Left ventricle myocardium inferior (tissue), 1 donor: ENCODE measurements at regions not wholly inside any gene's neighbourhood (a gene's known extent, or its start where the extent isn't known, plus 50 kb on each side); places are given as distances from the start of the nearest gene placed in this dataset.

Source experiments
- DNase-seq: peaks from one replicate; pipeline ENCODE4 v3.0.0-alpha.2; 2020
- H3K27ac ChIP-seq: fragments of 200-600 bp; replicated peaks from 2 replicates; pipeline ENCODE4 v1.8.0; 2021
- H3K27me3 ChIP-seq: fragments of 200-600 bp; 2 replicates; pipeline ENCODE4 v1.8.0; 2021; ENCODE audit warnings: low read depth
- H3K36me3 ChIP-seq: fragments of 200-600 bp; 2 replicates; pipeline ENCODE4 v1.8.0; 2021
- H3K4me1 ChIP-seq: fragments of 200-600 bp; 2 replicates; pipeline ENCODE4 v1.8.0; 2021
- H3K4me3 ChIP-seq: fragments of 200-600 bp; 2 replicates; pipeline ENCODE4 v1.8.0; 2021; ENCODE audit warnings: mild to moderate bottlenecking, moderate library complexity
- H3K9me3 ChIP-seq: fragments of 200-600 bp; replicated peaks from 2 replicates; pipeline ENCODE4 v1.8.0; 2021
- intact Hi-C: fragments of 100-400 bp; cut with micrococcal nuclease; formaldehyde crosslinking; loops from one replicate; pipeline ENCODE4 v1.11.0; 2022
- TF ChIP-seq, protein P1 (sequence below): fragments of 200-600 bp; IDR thresholded peaks from 2 replicates; pipeline ENCODE4 v1.8.0; 2021; ENCODE audit warnings: antibody characterized with exemption, mild to moderate bottlenecking, borderline replicate concordance
- donor health status: DM: no; HTN: yes; CAD: no; lungs with severe emphysema.

DNA sequence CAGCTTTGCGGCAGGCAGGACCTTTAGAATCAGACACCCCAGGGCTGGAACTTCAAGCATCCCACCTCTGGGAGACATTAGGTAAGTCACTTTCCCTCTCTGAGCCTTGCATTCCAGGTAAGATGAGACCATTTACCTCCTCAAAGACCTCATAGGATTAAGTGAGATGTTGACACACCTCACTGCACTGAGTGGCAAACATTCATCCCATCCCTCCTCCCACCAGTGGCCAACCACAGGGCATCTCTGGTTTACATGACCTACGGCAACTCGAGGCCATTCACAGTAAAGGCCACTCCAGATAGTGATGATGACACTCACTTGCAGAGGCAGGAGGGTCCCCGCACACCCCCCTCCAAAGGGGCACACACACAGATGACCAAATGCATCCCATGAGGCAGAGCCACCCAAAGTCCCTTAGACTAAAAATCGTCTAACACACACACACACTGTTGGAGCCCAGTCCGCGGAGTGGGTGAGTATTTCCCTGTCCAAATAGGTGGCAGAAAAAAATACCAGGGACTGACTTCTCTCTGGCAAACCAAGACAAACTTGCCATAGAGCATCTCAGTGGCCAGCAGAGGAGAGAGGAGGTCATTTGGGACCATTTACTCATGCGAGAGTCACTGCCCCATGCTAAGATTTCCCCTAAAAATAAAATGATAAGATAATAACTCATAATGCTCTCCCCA lies 454.9 kb downstream of the SOX9 start:
- Histone ChIP-seq H3K27me3 (peaks cover 99% of the 10 kb centered on the region), H3K4me1 (no peaks in the 10 kb centered on the region), H3K4me3 (no peak overlapping the region), H3K36me3 (no peaks in the 10 kb centered on the region), H3K9me3 (no peaks in the 10 kb centered on the region), H3K27ac (no peak overlapping the region)
- DNase-seq: no peak
- TF ChIP-seq, protein P1, sequence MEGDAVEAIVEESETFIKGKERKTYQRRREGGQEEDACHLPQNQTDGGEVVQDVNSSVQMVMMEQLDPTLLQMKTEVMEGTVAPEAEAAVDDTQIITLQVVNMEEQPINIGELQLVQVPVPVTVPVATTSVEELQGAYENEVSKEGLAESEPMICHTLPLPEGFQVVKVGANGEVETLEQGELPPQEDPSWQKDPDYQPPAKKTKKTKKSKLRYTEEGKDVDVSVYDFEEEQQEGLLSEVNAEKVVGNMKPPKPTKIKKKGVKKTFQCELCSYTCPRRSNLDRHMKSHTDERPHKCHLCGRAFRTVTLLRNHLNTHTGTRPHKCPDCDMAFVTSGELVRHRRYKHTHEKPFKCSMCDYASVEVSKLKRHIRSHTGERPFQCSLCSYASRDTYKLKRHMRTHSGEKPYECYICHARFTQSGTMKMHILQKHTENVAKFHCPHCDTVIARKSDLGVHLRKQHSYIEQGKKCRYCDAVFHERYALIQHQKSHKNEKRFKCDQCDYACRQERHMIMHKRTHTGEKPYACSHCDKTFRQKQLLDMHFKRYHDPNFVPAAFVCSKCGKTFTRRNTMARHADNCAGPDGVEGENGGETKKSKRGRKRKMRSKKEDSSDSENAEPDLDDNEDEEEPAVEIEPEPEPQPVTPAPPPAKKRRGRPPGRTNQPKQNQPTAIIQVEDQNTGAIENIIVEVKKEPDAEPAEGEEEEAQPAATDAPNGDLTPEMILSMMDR: no peak
- intact Hi-C loops: no loop called here

- Histone ChIP-seq H3K36me3 (no peaks in the 10 kb centered on the region), H3K9me3 (no peaks in the 10 kb centered on the region), H3K27ac (no peak overlapping the region), H3K27me3 (peaks cover 98% of the 10 kb centered on the region), H3K4me1 (no peaks in the 10 kb centered on the region), H3K4me3 (no peak overlapping the region)
- DNase-seq: no peak
- TF ChIP-seq, protein P1: no peak
- intact Hi-C loops: no loop called here
Measured at GRCh38 chr17:72576289-72576759, 455.5 kb downstream of the SOX9 start.

- no peak overlapping the region for H3K27ac ChIP-seq
- no peaks in the 10 kb centered on the region for H3K9me3 ChIP-seq
- no peak overlapping the region for H3K4me3 ChIP-seq
- H3K4me1 ChIP-seq: no peaks in the 10 kb centered on the region
- DNase-seq: no peak
- no peaks in the 10 kb centered on the region for H3K36me3 ChIP-seq
- TF ChIP-seq, protein P1: no peak
- intact Hi-C loops: no loop called here
- peaks cover 87% of the 10 kb centered on the region for H3K27me3 ChIP-seq
Measured at GRCh38 chr17:72578817-72579470, 458.1 kb downstream of the SOX9 start.

GRCh38 chr17:72579990-72580320 lies 459.1 kb downstream of the SOX9 start:
- Histone ChIP-seq H3K4me1 (no peaks in the 10 kb centered on the region), H3K27ac (no peak overlapping the region), H3K27me3 (peaks cover 77% of the 10 kb centered on the region), H3K4me3 (no peak overlapping the region), H3K9me3 (no peaks in the 10 kb centered on the region), H3K36me3 (no peaks in the 10 kb centered on the region)
- DNase-seq: no peak
- TF ChIP-seq, protein P1: no peak
- intact Hi-C loops: no loop called here

DNA sequence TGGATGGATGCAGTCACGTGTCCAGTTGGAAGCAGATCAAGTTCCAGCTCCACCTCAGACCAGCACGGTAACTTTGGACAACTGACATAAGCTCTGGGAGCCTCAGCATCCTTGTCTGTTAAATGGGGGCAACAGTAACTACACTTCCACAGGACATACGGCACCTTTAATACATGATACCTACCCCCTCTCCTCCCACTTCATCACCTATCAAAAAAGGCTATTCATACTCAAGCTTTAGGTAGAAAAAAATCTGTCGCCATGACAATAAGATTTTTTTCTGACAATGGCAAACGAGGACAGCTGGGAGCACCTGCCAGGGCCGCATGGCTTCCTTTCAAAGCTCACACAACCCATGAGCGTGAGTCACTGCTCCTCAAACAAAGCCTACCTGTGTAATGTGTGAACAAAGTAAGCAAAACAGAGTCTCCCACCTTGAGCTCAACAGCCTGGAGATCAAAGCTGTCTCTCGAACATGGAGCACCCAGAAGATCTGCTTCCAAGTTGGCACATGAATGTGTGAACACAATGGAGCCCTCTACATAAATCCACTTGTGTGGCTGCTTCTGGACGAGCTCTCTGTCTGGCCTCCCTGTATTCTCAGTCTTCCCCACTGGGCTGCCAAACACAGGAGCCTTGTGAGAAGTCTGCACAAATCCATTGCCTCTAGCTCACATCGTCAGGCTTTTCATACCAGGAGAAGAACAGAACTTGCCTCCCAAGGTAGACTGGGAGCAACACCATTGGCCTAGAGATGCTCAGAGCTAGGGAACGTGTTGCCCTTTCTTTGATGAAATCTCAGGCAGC lies 459.7 kb downstream of the SOX9 start:
- intact Hi-C loops: no loop called here
- Histone ChIP-seq H3K27ac (no peak overlapping the region), H3K9me3 (no peaks in the 10 kb centered on the region), H3K4me1 (no peaks in the 10 kb centered on the region), H3K27me3 (peaks cover 71% of the 10 kb centered on the region), H3K4me3 (no peak overlapping the region), H3K36me3 (no peaks in the 10 kb centered on the region)
- no peak for DNase-seq
- TF ChIP-seq, protein P1: no peak
